Right cardiac atrium (tissue), 5 donors: ENCODE measurements at regions not wholly inside any gene's neighbourhood (a gene's known extent, or its start where the extent isn't known, plus 50 kb on each side); places are given as distances from the start of the nearest gene placed in this dataset.

Experiments used
- ATAC-seq, 2 donors: fragments of 200-7000 bp; cut with Tn5 transposase; one replicate each; pipeline versions ENCODE4 v1.8.0 to v1.9.1; 2020; ENCODE audit warnings: moderate library complexity in 2 of 2, mild to moderate bottlenecking in 1 of 2
- DNase-seq, 3 donors: peaks; one replicate each; pipeline ENCODE4 v3.0.0-alpha.2; 2020
- H3K27ac ChIP-seq: one replicate; pipeline ENCODE4 v1.5.1; 2013; ENCODE audit warnings: mild to moderate bottlenecking, low read length, control low read depth, moderate library complexity
- H3K27me3 ChIP-seq: one replicate; pipeline ENCODE4 v1.6.1; 2013; ENCODE audit not compliant: control insufficient read depth, insufficient read depth
- H3K4me1 ChIP-seq: one replicate; pipeline ENCODE4 v1.6.1; 2013; ENCODE audit warnings: low read length; ENCODE audit not compliant: control insufficient read depth, insufficient read depth
- H3K4me3 ChIP-seq: one replicate; pipeline ENCODE4 v1.5.1; 2013; ENCODE audit warnings: low read length, control low read depth
- H3K9me3 ChIP-seq: one replicate; pipeline ENCODE4 v1.6.1; 2013; ENCODE audit warnings: low read length; ENCODE audit not compliant: control insufficient read depth
- WGBS: extraction: QIAGEN DNeasy Blood & Tissue Kit; methylation state at CpG from one replicate; pipeline ENCODE4 v1.1.7; 2013; 5-methylcytosine and 5-hydroxymethylcytosine counted together
- intact Hi-C, 4 donors: fragments of 100-400 bp; cut with DNase I; formaldehyde crosslinking; loops; one replicate each; pipeline versions ENCODE4 v1.11.0 to v1.14.0; 2022 to 2023
- donor health status: healthy with polysubstance abuse.
- donor health status: DM: no; HTN: yes; CAD: no.
- donor health status: DM: no; HTN: no; CAD: no.
- donor health status: DM: no; HTN: yes; CAD: no; lungs with severe emphysema.
- donor health status: DM: yes; HTN: yes; CAD: no.

DNA sequence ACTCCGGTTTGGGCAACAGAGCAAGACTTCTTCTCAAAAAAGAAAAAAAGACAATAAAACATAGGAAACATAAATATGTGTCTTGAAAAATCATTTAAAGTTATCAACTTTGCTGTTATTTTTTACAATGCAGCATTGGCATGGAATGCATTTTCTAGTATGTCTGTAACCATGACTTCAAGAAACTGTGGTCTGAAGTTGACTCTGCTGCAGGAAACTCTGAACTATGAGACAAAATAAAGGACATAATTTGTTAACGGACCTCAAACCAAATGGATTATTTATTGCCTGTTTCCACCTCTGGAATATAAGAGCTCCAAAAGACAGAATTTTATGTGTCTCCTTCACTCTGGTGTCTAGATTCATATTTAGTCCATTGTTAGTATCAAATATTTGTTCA lies 79.1 kb downstream of the TRIB2 start:
- ATAC-seq (no peak), DNase-seq (no peak)
- intact Hi-C loops, result no loop called here
- 62% methylated on average over 2 of the region's 2 CpGs for WGBS
- Histone ChIP-seq H3K27ac (no peak overlapping the region), H3K4me1 (no peaks in the 10 kb centered on the region), H3K4me3 (no peak overlapping the region), H3K27me3 (no peaks in the 10 kb centered on the region), H3K9me3 (no peaks in the 10 kb centered on the region)

DNA sequence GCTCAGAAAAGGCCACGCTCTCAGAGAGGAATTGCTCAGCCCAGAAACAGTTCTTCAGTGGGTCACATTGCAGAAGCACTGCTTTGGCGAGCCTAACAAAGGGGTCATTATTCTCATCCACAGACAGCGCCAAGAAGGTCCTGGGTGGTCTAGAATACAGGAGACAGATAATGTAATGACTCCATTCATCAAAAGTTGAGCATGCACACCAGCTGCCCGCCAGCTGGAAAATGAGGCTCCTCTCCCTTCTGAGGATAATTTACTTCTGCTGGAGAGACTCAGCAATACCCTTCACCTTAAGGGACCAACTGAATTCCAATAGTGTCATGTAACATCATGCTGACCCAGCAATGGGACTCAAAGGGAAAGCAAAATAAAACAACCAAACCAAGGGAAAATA lies 79.9 kb downstream of the TRIB2 start:
- no peak overlapping the region for H3K4me3 ChIP-seq
- ATAC-seq (peak; percentile 93 to 95), DNase-seq (peak; percentile 76 to 81 (median 81))
- WGBS, result 66% methylated on average over 4 of the region's 4 CpGs
- no peaks in the 10 kb centered on the region for H3K9me3 ChIP-seq
- intact Hi-C loops, result no loop called here
- H3K4me1 ChIP-seq, result no peaks in the 10 kb centered on the region
- H3K27me3 ChIP-seq, result no peaks in the 10 kb centered on the region
- H3K27ac ChIP-seq, result no peak overlapping the region

DNA sequence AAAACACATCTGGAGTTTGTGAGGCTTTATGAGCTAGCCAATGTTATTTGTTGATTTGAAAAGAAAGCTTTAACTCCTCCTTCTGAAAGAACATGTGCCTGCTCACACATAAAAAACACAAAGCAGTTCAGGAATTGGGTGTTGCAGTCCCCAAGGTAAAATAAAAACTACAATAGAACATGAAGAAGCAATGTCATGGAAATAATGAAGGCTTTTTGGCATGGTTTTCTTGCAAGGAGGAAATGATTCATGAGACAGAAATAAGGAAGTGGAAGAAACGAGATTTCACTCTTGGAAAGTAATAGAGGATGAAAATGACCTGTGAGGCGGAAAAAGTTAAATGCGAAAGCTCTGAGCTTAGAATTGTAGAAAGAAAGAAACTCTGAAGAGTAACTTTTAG lies 81.1 kb downstream of the TRIB2 start:
- 33% methylated on average over 3 of the region's 3 CpGs for WGBS
- peak; percentile 47 to 81 for ATAC-seq
- intact Hi-C loops, result no loop called here
- H3K9me3 ChIP-seq, result no peaks in the 10 kb centered on the region
- no peaks in the 10 kb centered on the region for H3K4me1 ChIP-seq
- H3K27me3 ChIP-seq, result no peaks in the 10 kb centered on the region
- H3K27ac ChIP-seq, result no peak overlapping the region
- no peak for DNase-seq
- H3K4me3 ChIP-seq, result no peak overlapping the region

DNA sequence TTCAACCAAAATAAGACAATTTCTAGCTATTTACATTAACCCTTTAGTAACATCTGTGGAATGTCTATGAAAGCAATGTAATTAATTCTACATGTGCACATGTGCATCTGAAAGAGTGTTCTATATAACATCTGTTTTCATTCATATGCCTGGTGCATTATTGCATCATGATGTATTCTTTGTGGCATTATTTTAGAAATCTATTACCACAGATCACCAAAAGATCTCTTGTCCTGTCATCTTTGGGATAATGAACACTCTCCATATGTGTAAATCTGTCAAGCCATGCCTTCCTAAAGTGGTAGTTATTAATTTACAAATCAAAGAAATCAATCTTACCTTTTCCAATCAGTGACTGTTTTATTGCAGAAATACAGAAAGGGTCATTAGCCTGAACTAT lies 86.9 kb downstream of the TRIB2 start:
- Histone ChIP-seq H3K9me3 (no peaks in the 10 kb centered on the region), H3K27ac (no peak overlapping the region), H3K4me1 (peaks cover 11% of the 10 kb centered on the region), H3K4me3 (no peak overlapping the region), H3K27me3 (no peaks in the 10 kb centered on the region)
- DNase-seq (no peak), ATAC-seq (no peak)
- intact Hi-C loops, result no loop called here

DNA sequence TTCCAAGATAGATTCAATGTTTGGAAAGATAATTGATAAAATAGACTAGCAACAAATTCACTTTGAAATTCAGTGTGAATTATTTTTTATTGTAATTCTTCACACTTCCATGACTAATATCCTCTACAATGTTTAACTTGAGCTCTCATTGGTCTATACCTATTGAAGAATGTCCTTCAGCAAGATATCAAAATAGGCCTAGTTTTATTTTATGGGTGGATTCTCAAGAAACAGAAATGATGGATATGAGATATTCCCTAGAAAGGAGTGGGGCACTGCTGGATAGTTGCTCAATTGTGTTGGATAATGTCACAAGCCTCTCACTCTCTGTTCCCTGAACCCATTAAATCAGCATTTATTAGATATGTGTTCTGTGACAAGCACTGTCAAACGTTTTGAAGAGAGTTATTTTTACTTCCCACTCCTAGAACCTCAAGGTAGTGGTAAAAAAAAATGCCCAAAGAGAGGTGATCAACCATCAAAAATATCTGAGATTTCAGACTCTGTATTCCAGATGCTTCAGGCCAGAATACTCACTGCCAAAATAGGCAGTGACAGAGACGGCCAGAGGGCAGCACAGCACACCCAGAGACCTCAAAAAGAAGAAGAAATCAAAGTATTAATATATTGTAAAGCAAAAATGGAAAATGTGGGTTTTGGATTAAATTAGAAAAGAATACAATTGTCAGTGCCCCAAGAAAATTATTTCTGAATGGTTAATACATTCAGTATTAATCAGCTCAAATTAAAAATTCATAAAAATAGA lies 87.5 kb downstream of the TRIB2 start:
- H3K9me3 ChIP-seq, result no peaks in the 10 kb centered on the region
- 35% methylated on average over 2 of the region's 2 CpGs for WGBS
- intact Hi-C loops, result no loop called here
- no peak overlapping the region for H3K4me3 ChIP-seq
- peaks cover 12% of the 10 kb centered on the region for H3K4me1 ChIP-seq
- H3K27me3 ChIP-seq, result no peaks in the 10 kb centered on the region
- DNase-seq, result peak in 1 of 3 donors; percentile 46
- no peak for ATAC-seq
- H3K27ac ChIP-seq, result no peak overlapping the region

DNA sequence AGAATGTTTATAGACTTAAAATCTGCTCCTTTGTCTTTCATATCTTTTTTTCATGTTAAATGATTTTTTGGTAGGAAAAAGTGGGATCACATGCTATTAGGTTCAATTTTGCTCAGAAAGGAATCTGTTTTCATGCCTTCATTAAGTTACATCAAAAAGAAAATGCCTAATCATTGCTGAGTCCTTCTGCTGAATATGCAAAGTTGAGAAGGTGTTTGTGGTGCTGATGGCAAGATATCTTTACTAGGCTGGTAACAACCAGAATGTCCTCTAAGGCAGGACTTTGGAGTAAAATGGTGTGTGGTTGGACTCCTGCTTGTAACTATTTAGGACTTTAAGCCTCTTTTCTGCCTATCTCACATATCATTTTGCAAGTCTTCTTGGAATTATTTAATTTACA lies 88.3 kb downstream of the TRIB2 start:
- ATAC-seq (no peak), DNase-seq (no peak)
- no peak overlapping the region for H3K27ac ChIP-seq
- peaks cover 16% of the 10 kb centered on the region for H3K4me1 ChIP-seq
- intact Hi-C loops, result loop anchor here in 1 of 4 donors (5.0 kb wide), 1 partner anchor 127 kb away; no protein-coding TSS in a partner anchor
- H3K4me3 ChIP-seq, result no peak overlapping the region
- H3K27me3 ChIP-seq, result no peaks in the 10 kb centered on the region
- no peaks in the 10 kb centered on the region for H3K9me3 ChIP-seq

DNA sequence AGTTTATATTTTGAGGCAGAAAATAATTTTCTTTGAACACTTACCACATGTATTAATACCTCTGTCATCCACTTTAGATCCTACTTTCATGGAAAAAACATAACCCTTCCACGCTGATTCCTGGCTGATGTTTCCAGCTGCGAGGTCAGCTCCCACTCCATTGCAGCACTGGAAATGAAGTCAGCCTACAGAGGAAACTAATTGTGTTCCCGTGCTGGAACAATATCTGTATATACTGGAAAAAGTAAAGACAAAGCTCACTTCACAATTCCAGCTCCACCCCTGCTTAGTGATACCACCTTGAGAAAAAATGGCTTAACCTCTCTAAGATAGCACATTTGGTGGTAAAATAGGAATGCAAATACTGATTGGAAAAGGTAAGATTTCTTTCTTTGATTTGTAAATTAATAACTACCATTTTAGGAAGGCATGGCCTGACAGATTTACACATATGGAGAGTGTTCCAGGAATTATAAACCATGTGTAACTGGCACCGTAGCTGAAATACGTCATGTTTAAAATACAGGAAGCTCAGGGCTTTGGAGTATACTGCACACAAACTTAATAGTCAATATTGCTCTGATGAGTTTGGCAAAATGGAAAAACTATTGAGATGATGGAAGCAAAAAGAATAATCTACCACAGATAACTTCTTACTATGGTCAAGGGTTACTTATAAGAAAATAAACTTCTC lies 90.0 kb downstream of the TRIB2 start:
- DNase-seq, result peak in 1 of 3 donors; percentile 50
- peak; percentile 44 to 76 for ATAC-seq
- intact Hi-C loops, result loop anchor here in 1 of 4 donors (5.0 kb wide), 1 partner anchor 126 kb away; no protein-coding TSS in a partner anchor
- Histone ChIP-seq H3K27ac (peak overlapping the region; percentile 17), H3K27me3 (no peaks in the 10 kb centered on the region), H3K4me3 (no peak overlapping the region), H3K9me3 (no peaks in the 10 kb centered on the region), H3K4me1 (peaks cover 16% of the 10 kb centered on the region)
- 45% methylated on average over 5 of the region's 5 CpGs for WGBS

DNA sequence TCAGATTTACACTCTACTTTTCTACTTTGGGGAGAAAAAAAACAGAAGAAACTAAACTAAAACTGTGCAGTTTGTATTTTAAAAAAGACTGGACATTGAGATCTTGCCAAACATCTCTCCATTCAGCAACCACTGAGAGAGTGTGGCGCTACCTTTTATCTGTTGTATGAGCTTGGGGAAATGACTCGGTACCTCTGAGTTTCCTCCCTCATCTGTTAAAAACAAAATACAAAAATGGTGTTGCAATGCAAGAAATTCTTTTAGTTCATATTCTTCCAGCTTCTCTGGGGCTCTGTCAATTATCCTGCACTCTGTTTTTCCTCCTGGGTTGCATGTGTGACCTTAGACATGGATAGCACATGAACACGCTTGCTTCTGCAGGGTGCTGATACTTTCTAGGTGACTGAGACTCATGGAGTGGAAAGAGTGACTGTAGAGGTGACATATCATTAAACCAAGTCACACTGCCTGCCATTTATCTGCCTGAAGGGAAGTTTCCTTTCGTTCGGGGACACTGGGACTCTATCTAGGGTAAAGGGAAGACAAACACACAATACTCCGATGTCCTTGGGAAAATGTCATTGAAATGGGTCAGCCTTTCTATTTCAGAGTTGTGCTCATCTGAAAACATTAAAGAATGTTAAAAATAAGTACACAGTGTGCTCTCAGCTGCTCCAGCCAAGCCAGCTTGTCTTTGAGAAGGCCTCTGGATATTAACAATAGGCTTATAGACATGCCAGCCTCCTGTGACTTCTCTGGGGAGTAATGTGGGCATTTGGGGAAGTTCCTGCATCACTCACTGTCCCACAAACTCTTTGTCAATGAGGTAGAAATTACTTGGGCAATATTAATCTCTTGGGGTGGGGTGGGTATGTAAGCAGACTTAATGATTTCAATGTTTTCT lies 91.4 kb downstream of the TRIB2 start:
- H3K4me1 ChIP-seq, result peaks cover 16% of the 10 kb centered on the region
- WGBS, result 39% methylated on average over 6 of the region's 6 CpGs
- no peaks in the 10 kb centered on the region for H3K9me3 ChIP-seq
- ATAC-seq (peak; percentile 64 to 83), DNase-seq (peak in 1 of 3 donors; percentile 59)
- no peaks in the 10 kb centered on the region for H3K27me3 ChIP-seq
- H3K4me3 ChIP-seq, result no peak overlapping the region
- intact Hi-C loops, result loop anchor here in 1 of 4 donors (5.0 kb wide), 1 partner anchor 124 kb away; no protein-coding TSS in a partner anchor
- peak overlapping the region; percentile 75 for H3K27ac ChIP-seq

DNA sequence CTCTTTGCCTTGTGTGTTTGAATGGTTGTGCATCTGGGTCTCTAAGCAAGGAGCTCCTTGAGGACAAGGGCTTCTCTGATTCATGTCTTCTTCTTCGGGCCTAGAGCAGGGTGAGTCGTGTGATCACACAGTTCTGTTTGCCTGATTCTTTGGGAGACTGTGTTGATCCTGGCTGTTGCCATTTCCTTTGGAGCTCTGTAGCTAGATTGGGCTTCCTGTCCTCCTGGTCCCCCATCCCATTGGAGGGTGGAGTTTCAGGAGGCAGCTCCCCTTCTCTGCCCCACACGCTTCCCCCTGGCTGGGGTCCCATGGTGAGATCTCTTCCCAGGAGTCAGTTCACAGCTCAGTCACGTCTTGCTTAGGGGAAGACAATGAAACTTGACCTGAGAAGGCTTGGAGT lies 92.8 kb downstream of the TRIB2 start:
- intact Hi-C loops, result loop anchor here in 1 of 4 donors (5.0 kb wide), 1 partner anchor 123 kb away; no protein-coding TSS in a partner anchor
- ATAC-seq (peak; percentile 87 to 90), DNase-seq (peak; percentile 66 to 83 (median 78))
- no peaks in the 10 kb centered on the region for H3K27me3 ChIP-seq
- no peak overlapping the region for H3K4me3 ChIP-seq
- 40% methylated on average over 4 of the region's 4 CpGs for WGBS
- no peaks in the 10 kb centered on the region for H3K9me3 ChIP-seq
- H3K27ac ChIP-seq, result peak overlapping the region; percentile 62
- peaks cover 16% of the 10 kb centered on the region for H3K4me1 ChIP-seq

DNA sequence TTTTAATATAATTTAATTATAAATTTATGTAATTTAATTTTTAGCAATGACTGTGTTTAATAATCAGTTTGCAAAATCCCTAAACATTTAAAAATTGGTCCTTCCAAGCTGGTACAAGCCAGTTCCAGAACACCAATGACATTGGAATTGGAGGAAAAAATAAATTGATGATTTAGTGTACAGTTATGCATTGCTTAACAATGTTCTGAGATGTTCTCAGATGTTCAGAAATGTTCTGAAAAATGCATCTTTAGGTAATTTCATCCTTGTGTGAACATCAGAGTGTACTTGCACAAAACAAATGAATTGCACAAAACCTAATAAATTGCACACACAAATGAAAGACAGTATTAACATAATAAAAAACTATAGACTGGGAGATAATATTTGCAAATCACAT lies 95.2 kb downstream of the TRIB2 start:
- no peak for DNase-seq
- Histone ChIP-seq H3K4me3 (no peak overlapping the region), H3K27ac (no peak overlapping the region), H3K4me1 (peaks cover 16% of the 10 kb centered on the region), H3K27me3 (no peaks in the 10 kb centered on the region), H3K9me3 (no peaks in the 10 kb centered on the region)
- ATAC-seq, result no peak
- intact Hi-C loops, result loop anchor here in 2 of 4 donors (10.0 kb wide), 2 partner anchors 77 to 87 kb away; no protein-coding TSS in a partner anchor
